GM23248 (cell line): ENCODE measurements at regions not wholly inside any gene's neighbourhood (a gene's known extent, or its start where the extent isn't known, plus 50 kb on each side); places are given as distances from the start of the nearest gene placed in this dataset.

Source experiments
- EZH2 ChIP-seq: fragments of 200-600 bp; sonication (generic); IDR thresholded peaks from 2 replicates; pipeline ENCODE4 v1.6.1; 2018; ENCODE audit warnings: antibody characterized with exemption, mild to moderate bottlenecking; ENCODE audit not compliant: insufficient read depth, poor library complexity, severe bottlenecking
- EZH2phosphoT487 ChIP-seq: fragments of 200-600 bp; sonication (generic); IDR thresholded peaks from 2 replicates; pipeline ENCODE4 v1.6.1; 2018; ENCODE audit warnings: antibody characterized with exemption, moderate library complexity, mild to moderate bottlenecking, low read depth; ENCODE audit not compliant: insufficient read depth

- no peak for TF ChIP-seq EZH2phosphoT487
- TF ChIP-seq EZH2 = no peak
Measured at GRCh38 chr11:49432242-49432848, 223.9 kb upstream of the FOLH1 start.
